BJ (cell line): ENCODE measurements at regions not wholly inside any gene's neighbourhood (a gene's known extent, or its start where the extent isn't known, plus 50 kb on each side); places are given as distances from the start of the nearest gene placed in this dataset.
"Not testable (repeated sequence)": the region's sequence is repeated elsewhere in the genome, so short reads cannot be mapped to it uniquely, and the experiment has no call there.

ENCODE experiments used
- CTCF ChIA-PET: fragments of 350-600 bp; formaldehyde crosslinking; extraction: SDS; loops from one replicate; lab custom pipeline; 2021; ENCODE audit warnings: antibody characterized with exemption, inconsistent platforms; lab: Yijun Ruan, JAX
- POLR2A ChIA-PET: fragments of 300-600 bp; sonication (Branson Sonifier 250); formaldehyde crosslinking; extraction: SDS; loops from one replicate; lab custom pipeline; 2021; ENCODE audit warnings: antibody characterized with exemption; lab: Charles Lee
- DNase-seq: peaks from one replicate; pipeline ENCODE4 v3.0.0-alpha.2; 2011; ENCODE audit warnings: low read depth
- H3K27me3 ChIP-seq: 2 replicates; pipeline ENCODE4 v1.6.0; 2011; ENCODE audit warnings: low read length; ENCODE audit not compliant: control insufficient read depth, insufficient read depth
- H3K36me3 ChIP-seq: 2 replicates; pipeline ENCODE4 v1.5.1; 2011; ENCODE audit warnings: low read length; ENCODE audit not compliant: control insufficient read depth, insufficient read depth
- H3K4me3 ChIP-seq: 2 replicates; pipeline ENCODE4 v1.5.1; 2011; ENCODE audit warnings: low read depth, mild to moderate bottlenecking, control low read depth, low read length
- CTCF ChIP-seq: IDR thresholded peaks from 2 replicates; pipeline ENCODE4 v1.5.1; 2011; ENCODE audit warnings: low read depth, mild to moderate bottlenecking, control low read depth, inconsistent platforms, low read length, moderate library complexity; ENCODE audit not compliant: insufficient read depth

GRCh38 chr2:7379799-7380198 is 462.6 kb downstream of the RNF144A start:
- H3K27me3 ChIP-seq, result no peaks in the 10 kb centered on the region
- ChIA-PET CTCF (no interaction called here), POLR2A (no interaction called here)
- H3K36me3 ChIP-seq, result no peaks in the 10 kb centered on the region
- no peak for TF ChIP-seq CTCF
- DNase-seq, result no peak
- no peak overlapping the region for H3K4me3 ChIP-seq

GRCh38 chr2:7384773-7385349 is 467.6 kb downstream of the RNF144A start:
- CTCF ChIA-PET, result no interaction called here
- H3K4me3 ChIP-seq, result no peak overlapping the region
- DNase-seq, result no peak
- POLR2A ChIA-PET, result no interaction called here
- no peak for TF ChIP-seq CTCF
- no peaks in the 10 kb centered on the region for H3K36me3 ChIP-seq
- no peaks in the 10 kb centered on the region for H3K27me3 ChIP-seq

GRCh38 chr2:7390311-7390710 is 473.1 kb downstream of the RNF144A start:
- H3K36me3 ChIP-seq, DNase-seq, POLR2A ChIA-PET, H3K4me3 ChIP-seq, CTCF ChIA-PET, H3K27me3 ChIP-seq: not testable (repeated sequence)

- Histone ChIP-seq H3K4me3 (no peak overlapping the region), H3K36me3 (no peaks in the 10 kb centered on the region), H3K27me3 (no peaks in the 10 kb centered on the region)
- no peak for DNase-seq
- CTCF ChIA-PET, result no interaction called here
- POLR2A ChIA-PET, result no interaction called here
- no peak for TF ChIP-seq CTCF
Measured at GRCh38 chr2:7392076-7392787, 475.0 kb downstream of the RNF144A start.

- no peak overlapping the region for H3K4me3 ChIP-seq
- no peaks in the 10 kb centered on the region for H3K36me3 ChIP-seq
- CTCF ChIA-PET, result no interaction called here
- H3K27me3 ChIP-seq, result no peaks in the 10 kb centered on the region
- no peak for TF ChIP-seq CTCF
- DNase-seq, result no peak
- POLR2A ChIA-PET, result no interaction called here
Measured at GRCh38 chr2:7394195-7394594, 477.0 kb downstream of the RNF144A start.

- CTCF ChIA-PET, result no interaction called here
- TF ChIP-seq CTCF, result no peak
Measured at GRCh38 chr2:7400628-7401027, 483.4 kb downstream of the RNF144A start.

More at GRCh38 chr2:7400628-7401027, 483.4 kb downstream of the RNF144A start:
- Histone ChIP-seq H3K36me3 (no peaks in the 10 kb centered on the region), H3K27me3 (no peaks in the 10 kb centered on the region), H3K4me3 (no peak overlapping the region)
- POLR2A ChIA-PET, result no interaction called here
- no peak for DNase-seq
